K562 (cell line): ENCODE measurements at regions not wholly inside any gene's neighbourhood (a gene's known extent, or its start where the extent isn't known, plus 50 kb on each side); places are given as distances from the start of the nearest gene placed in this dataset.

Experiments used
- ATAC-seq: fragments of 200-7000 bp; cut with Tn5 transposase; 3 replicates; pipeline ENCODE4 v1.9.1; 2020; ENCODE audit warnings: moderate library complexity
- BruUV-seq: library from RNA; stranded (reverse); fragments of 400-500 nt; replicated peaks from 2 replicates; lab custom pipeline; 2021; lab: Mats Ljungman, UMichigan
- CTCF ChIA-PET: fragments of 300-600 bp; formaldehyde crosslinking; extraction: SDS; loops from one replicate; lab custom pipeline; 2021; ENCODE audit warnings: low intra/inter-chr PET ratio; lab: Yijun Ruan, JAX
- POLR2A ChIA-PET: fragments of 300-600, 350-650 bp; sonication (Branson Sonifier 250); formaldehyde crosslinking; extraction: SDS; loops from one replicate; lab custom pipeline; 2021; ENCODE audit warnings: antibody characterized with exemption, inconsistent platforms; lab: Yijun Ruan, JAX
- DNase-seq, 4 experiments: peaks; one replicate each; pipeline versions ENCODE4 v3.0.0 to v3.0.0-alpha.2; 2011 to 2018; ENCODE audit warnings: low spot score in 3 of 4, mixed read lengths in 3 of 4; ENCODE audit errors: extremely low read depth in 1 of 4
- FAIRE-seq: peaks from 2 replicates; lab custom pipeline; 2011; peaks lifted over from hg19 to GRCh38; lab: Jason Lieb, UNC
- H2AFZ ChIP-seq: 2 replicates; pipeline ENCODE4 v1.6.0; 2011; ENCODE audit warnings: low read depth, low read length, control low read depth, inconsistent platforms
- H3K27ac ChIP-seq: fragments of 200-600 bp; 3 replicates; pipeline ENCODE4 v1.8.0; 2011; ENCODE audit warnings: low read depth, mild to moderate bottlenecking, control low read depth, inconsistent platforms, low read length, moderate library complexity, mixed read lengths; ENCODE audit errors: extremely low read depth
- H3K27me3 ChIP-seq, 2 experiments: fragments of 300-600 bp in 1 of 2; 2 replicates in 1 of 2; 3 replicates in 1 of 2; pipeline versions ENCODE4 v1.6.0 to v1.8.0; 2011; ENCODE audit warnings: inconsistent platforms in 2 of 2, low read length in 2 of 2, mild to moderate bottlenecking in 1 of 2, mixed read lengths in 1 of 2, moderate library complexity in 1 of 2; ENCODE audit not compliant: control insufficient read depth in 2 of 2, insufficient read depth in 2 of 2
- H3K36me3 ChIP-seq: fragments of 300-600 bp; 3 replicates; pipeline ENCODE4 v1.8.0; 2011; ENCODE audit warnings: mild to moderate bottlenecking, low read length, inconsistent platforms; ENCODE audit not compliant: control insufficient read depth, insufficient read depth
- H3K4me1 ChIP-seq, 2 experiments: fragments of 200-600 bp in 1 of 2; replicated peaks in 1 of 2; 2 replicates in 1 of 2; 3 replicates in 1 of 2; pipeline versions ENCODE4 v1.5.1 to v1.8.0; 2011; ENCODE audit warnings: inconsistent platforms in 2 of 2, low read length in 2 of 2, mild to moderate bottlenecking in 1 of 2, mixed read lengths in 1 of 2, moderate library complexity in 1 of 2; ENCODE audit not compliant: control insufficient read depth in 2 of 2, insufficient read depth in 2 of 2
- H3K4me2 ChIP-seq: 2 replicates; pipeline ENCODE4 v1.6.1; 2011; ENCODE audit warnings: low read length, control low read depth, inconsistent platforms, mixed read lengths; ENCODE audit not compliant: insufficient read depth
- H3K4me3 ChIP-seq: fragments of 200-600 bp; sonication (generic), shearing (Covaris generic); 2 replicates; pipeline ENCODE4 v1.5.1; 2016; ENCODE audit warnings: control low read depth, inconsistent platforms
- H3K79me2 ChIP-seq: fragments of 200-600 bp; 3 replicates; pipeline ENCODE4 v1.8.0; 2011; ENCODE audit warnings: low read length, inconsistent platforms; ENCODE audit not compliant: control insufficient read depth, insufficient read depth
- H3K9ac ChIP-seq, 2 experiments: 2 replicates each; pipeline versions ENCODE4 v1.6.0 to v1.6.1; 2011; ENCODE audit warnings: low read depth in 2 of 2, low read length in 2 of 2, control low read depth in 1 of 2, inconsistent platforms in 1 of 2, mild to moderate bottlenecking in 1 of 2, mixed read lengths in 1 of 2; ENCODE audit not compliant: insufficient read depth in 1 of 2
- H3K9me1 ChIP-seq: one replicate; pipeline ENCODE4 v1.6.0; 2011; ENCODE audit warnings: inconsistent platforms, mild to moderate bottlenecking, low read length, moderate library complexity; ENCODE audit not compliant: control insufficient read depth, insufficient read depth
- H3K9me3 ChIP-seq: replicated peaks from 2 replicates; pipeline ENCODE4 v1.5.1; 2011; ENCODE audit warnings: low read depth, low read length, inconsistent platforms; ENCODE audit not compliant: control insufficient read depth, insufficient read depth
- H4K20me1 ChIP-seq: replicated peaks from 2 replicates; pipeline ENCODE4 v1.6.1; 2011; ENCODE audit warnings: low read length, inconsistent platforms, mixed read lengths; ENCODE audit not compliant: control insufficient read depth, insufficient read depth
- BACH1 ChIP-seq: fragments of 200-800 bp; sonication (Bioruptor generic); IDR thresholded peaks from 2 replicates; pipeline ENCODE4 v1.6.1; 2016; ENCODE audit warnings: missing genetic modification characterization, missing compliant biosample characterization
- CC2D1A ChIP-seq: fragments of 450-650 bp; IDR thresholded peaks from 2 replicates; pipeline ENCODE4 v1.6.1; 2017; ENCODE audit warnings: mild to moderate bottlenecking
- CREM ChIP-seq: IDR thresholded peaks from 2 replicates; pipeline ENCODE4 v1.6.1; 2014; ENCODE audit warnings: antibody characterized with exemption, low read depth
- CXXC5 ChIP-seq: fragments of 250-450 bp; sonication (Bioruptor Pico); IDR thresholded peaks from 2 replicates; pipeline ENCODE4 v1.8.0; 2022; ENCODE audit warnings: inconsistent platforms, mild to moderate bottlenecking, moderate library complexity
- E2F3 ChIP-seq: fragments of 250-450 bp; sonication (Bioruptor Pico); IDR thresholded peaks from 2 replicates; pipeline ENCODE4 v1.4.0; 2020; ENCODE audit warnings: mild to moderate bottlenecking
- FOXJ2 ChIP-seq: fragments of 200-800 bp; sonication (Bioruptor generic); IDR thresholded peaks from 2 replicates; pipeline ENCODE4 v1.6.1; 2016; ENCODE audit warnings: missing genetic modification characterization, missing compliant biosample characterization
- MBD2 ChIP-seq: sonication (generic); IDR thresholded peaks from 2 replicates; pipeline ENCODE4 v1.6.1; 2016; ENCODE audit warnings: low read depth, borderline replicate concordance
- NONO ChIP-seq, 2 experiments: fragments of 200-400 bp in 1 of 2; fragments of 450-650 bp in 1 of 2; formaldehyde crosslinking in 1 of 2; IDR thresholded peaks; 2 replicates each; pipeline ENCODE4 v1.6.1; 2017; ENCODE audit warnings: low read depth in 2 of 2, mild to moderate bottlenecking in 2 of 2, moderate library complexity in 2 of 2, low read length in 1 of 2
- PML ChIP-seq: IDR thresholded peaks from 2 replicates; pipeline ENCODE4 v1.6.1; 2012; ENCODE audit warnings: low read length, inconsistent platforms
- SIN3A ChIP-seq, 2 experiments: fragments of 150-350 bp in 1 of 2; IDR thresholded peaks; 2 replicates each; pipeline ENCODE4 v1.6.1; 2011 to 2016; ENCODE audit warnings: borderline replicate concordance in 2 of 2, low read depth in 2 of 2, low read length in 2 of 2, mild to moderate bottlenecking in 2 of 2, moderate library complexity in 2 of 2; ENCODE audit not compliant: control insufficient read depth in 1 of 2
- TAF1 ChIP-seq: IDR thresholded peaks from 2 replicates; pipeline ENCODE4 v1.6.1; 2011; ENCODE audit warnings: mild to moderate bottlenecking, low read length, moderate library complexity; ENCODE audit not compliant: insufficient read depth, control insufficient read depth, severe bottlenecking; ENCODE audit errors: extremely low read depth
- ZNF282 ChIP-seq: sonication (generic); formaldehyde crosslinking; IDR thresholded peaks from 2 replicates; pipeline ENCODE4 v1.8.1; 2023; ENCODE audit warnings: missing genetic modification reagents
- WGBS: fragments of 100-300 bp; shearing (Covaris generic); methylation state at CpG from one replicate; pipeline ENCODE4 v1.1.6; 2016; ENCODE audit warnings: low coverage, mixed read lengths; ENCODE audit not compliant: insufficient coverage; ENCODE audit errors: missing lambda C conversion rate; 5-methylcytosine and 5-hydroxymethylcytosine counted together
- in situ Hi-C: fragments of 300-500 bp; cut with MboI; formaldehyde crosslinking; loops from 4 replicates; pipeline ENCODE4 v1.15.0; 2018; ENCODE audit warnings: inconsistent platforms, mixed read lengths
- intact Hi-C: fragments of 100-400 bp; cut with micrococcal nuclease; formaldehyde crosslinking; loops from 2 replicates; pipeline ENCODE4 v1.14.2; 2022

DNA sequence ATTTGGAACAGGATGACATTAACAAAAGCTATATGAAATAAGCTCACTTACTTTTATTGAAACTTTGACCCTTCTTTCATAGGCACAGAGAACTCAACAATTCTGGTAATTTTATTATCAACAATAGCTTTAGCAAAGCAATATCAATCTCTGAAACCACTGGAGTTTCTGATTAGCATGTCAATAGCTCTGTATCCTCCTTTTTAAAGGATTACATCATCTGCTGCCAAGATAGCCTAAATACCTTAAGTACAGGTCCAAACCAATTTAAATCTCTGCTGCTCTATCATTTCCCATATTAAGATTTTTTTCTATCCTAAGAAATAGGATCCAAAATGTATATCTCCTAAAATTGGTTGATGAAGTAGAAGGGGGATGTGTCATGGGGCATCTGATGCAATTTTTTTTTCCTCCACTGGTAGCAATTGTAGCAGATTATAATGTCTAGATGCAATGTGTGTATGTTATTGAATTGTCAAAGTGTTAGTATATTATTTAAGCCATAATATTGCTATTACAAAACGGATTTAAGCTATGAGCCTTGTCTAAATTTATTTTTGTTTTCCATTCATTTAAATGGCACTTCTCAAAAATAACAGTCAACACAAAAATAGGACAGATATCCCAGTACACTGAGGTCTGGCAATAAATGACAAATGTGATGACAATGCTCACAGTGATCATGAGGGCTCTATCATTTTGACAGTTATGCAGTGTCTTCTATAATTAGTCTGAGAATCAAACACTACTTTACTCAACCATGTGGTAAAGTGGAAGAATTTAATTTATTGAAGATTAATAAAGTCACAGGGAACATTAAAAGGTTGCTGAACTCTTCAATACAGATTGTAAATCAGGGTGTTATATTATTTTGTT lies 328.4 kb downstream of the CDH7 start (continued):
- TF ChIP-seq FOXJ2 (tag) (no peak), TAF1 (no peak), BACH1 (tag) (no peak), CC2D1A (no peak), NONO (IDR thresholded peaks at IDR 0.05; ENCODE audit: low read depth in 2 of 2, low read length in 1 of 2) (no peak), E2F3 (no peak), MBD2 (no peak), SIN3A (IDR thresholded peaks at IDR 0.05; ENCODE audit: borderline replicate concordance in 2 of 2, control insufficient read depth in 1 of 2, low read depth in 2 of 2, low read length in 2 of 2) (no peak)

DNA sequence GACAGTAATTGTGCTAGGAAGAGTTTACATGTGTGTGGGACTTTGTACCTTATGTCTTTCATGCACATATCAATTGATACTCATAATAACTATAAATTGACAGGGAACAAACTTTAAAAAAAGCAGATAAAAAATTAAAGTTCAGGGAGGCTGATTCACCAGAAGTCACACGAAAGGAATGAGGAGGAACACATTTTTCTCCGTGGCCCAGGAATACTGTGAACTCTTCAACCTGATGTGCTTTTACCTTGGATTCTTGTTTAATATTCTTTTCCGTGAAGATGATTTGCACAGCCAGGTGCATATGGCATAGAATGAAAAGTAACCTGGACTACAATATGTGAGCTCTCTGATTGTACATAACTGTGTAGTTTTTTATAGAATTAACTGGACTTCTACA lies 326.3 kb downstream of the CDH7 start:
- 0% methylated on average over 3 of the region's 3 CpGs for WGBS
- intact Hi-C loops (no loop called here), in situ Hi-C loops (no loop called here)
- no peak for DNase-seq
- CTCF ChIA-PET = no interaction called here
- ATAC-seq = no peak
- no peak overlapping the region for H3K27ac ChIP-seq
- H3K79me2 ChIP-seq = no peaks in the 10 kb centered on the region
- BruUV-seq = no TSS peak
- H4K20me1 ChIP-seq = no peaks in the 10 kb centered on the region
- TF ChIP-seq PML (no peak), ZNF282 (no peak), CREM (no peak), CXXC5 (CRISPR knock-in tag) (no peak)
- H3K9me1 ChIP-seq = no peaks in the 10 kb centered on the region
- H3K36me3 ChIP-seq = no peaks in the 10 kb centered on the region
- H3K4me3 ChIP-seq = no peak overlapping the region
- H3K9me3 ChIP-seq = no peaks in the 10 kb centered on the region
- H3K4me1 ChIP-seq = no peaks in the 10 kb centered on the region
- no peak overlapping the region for H3K9ac ChIP-seq
- no peak overlapping the region for H2AFZ ChIP-seq
- H3K27me3 ChIP-seq = no peaks in the 10 kb centered on the region
- no peak overlapping the region for H3K4me2 ChIP-seq
- FAIRE-seq = no peak
- POLR2A ChIA-PET = no interaction called here
